ENCODE measurements at regions not wholly inside any gene's neighbourhood (a gene's known extent, or its start where the extent isn't known, plus 50 kb on each side); places are given as distances from the start of the nearest gene placed in this dataset.
"Not testable (repeated sequence)": the region's sequence is repeated elsewhere in the genome, so short reads cannot be mapped to it uniquely, and the experiment has no call there.

- TF ChIP-seq BCL11A (IDR thresholded peaks at IDR 0.05; ENCODE audit: low read depth in 2 of 2, low read length in 2 of 2) (no peak), SRF (IDR thresholded peaks at IDR 0.05; ENCODE audit: low read depth, low read length) (no peak), HDAC2 (IDR thresholded peaks at IDR 0.05; ENCODE audit: borderline replicate concordance in 1 of 2, low read depth in 2 of 2, low read length in 2 of 2) (no peak), ATF2 (IDR thresholded peaks at IDR 0.05; ENCODE audit: low read length) (no peak), USF2 (IDR thresholded peaks at IDR 0.05; ENCODE audit: low read length) (no peak), TBP (IDR thresholded peaks at IDR 0.05; ENCODE audit: low read depth, low read length) (no peak), FOSL1 (IDR thresholded peaks at IDR 0.05; ENCODE audit: insufficient read depth, low read depth, low read length) (no peak)
Observed at GRCh38 chr20:5686384-5687105, 63.7 kb upstream of the SHLD1 start (continued).

- H3K4me3 ChIP-seq (ENCODE audit: extremely low read depth in 1 of 4, insufficient read depth in 2 of 4, low read depth in 3 of 4, low read length in 4 of 4); H3K79me2 ChIP-seq (ENCODE audit: control insufficient read depth in 1 of 2, insufficient read depth in 2 of 2, low read length in 2 of 2); H4K20me1 ChIP-seq (replicated peaks in 1 of 2; ENCODE audit: control insufficient read depth in 1 of 2, insufficient read depth in 2 of 2, low read length in 2 of 2); H2AFZ ChIP-seq (ENCODE audit: low read length); H2BK20ac ChIP-seq (ENCODE audit: low read length); DNase-seq (ENCODE audit: low read depth in 1 of 2, low spot score in 2 of 2); H2BK120ac ChIP-seq (replicated peaks; ENCODE audit: low read depth, low read length); H3K56ac ChIP-seq (replicated peaks; ENCODE audit: insufficient read length, low read depth, low read length); H3K36me3 ChIP-seq (ENCODE audit: control insufficient read depth in 2 of 4, insufficient read depth in 4 of 4, low read length in 3 of 4); H3K23me2 ChIP-seq (ENCODE audit: low read depth, low read length); H3K9ac ChIP-seq (replicated peaks in 1 of 4; ENCODE audit: extremely low read depth in 1 of 4, low read depth in 3 of 4, low read length in 3 of 4); H3K4me2 ChIP-seq (ENCODE audit: insufficient read depth in 1 of 2, low read depth in 2 of 2, low read length in 2 of 2); H3K27me3 ChIP-seq (replicated peaks in 1 of 4; ENCODE audit: control insufficient read depth in 3 of 4, extremely low read depth in 1 of 4, insufficient read depth in 3 of 4, low read length in 3 of 4); H3K27ac ChIP-seq (ENCODE audit: low read depth, low read length); H2BK15ac ChIP-seq (ENCODE audit: low read length); H3K79me1 ChIP-seq (ENCODE audit: low read depth, low read length); H4K91ac ChIP-seq (replicated peaks; ENCODE audit: insufficient read length, low read length); FAIRE-seq; H2AK5ac ChIP-seq (ENCODE audit: low read depth, low read length); H3K23ac ChIP-seq (ENCODE audit: insufficient read length); H3K4ac ChIP-seq (replicated peaks; ENCODE audit: insufficient read length, low read depth, low read length); H3K18ac ChIP-seq (ENCODE audit: extremely low read depth, low read length); H4K5ac ChIP-seq (ENCODE audit: insufficient read length, low read depth, low read length); H3K4me1 ChIP-seq (replicated peaks in 1 of 4; ENCODE audit: control insufficient read depth in 3 of 4, insufficient read depth in 4 of 4, low read length in 3 of 4); H2BK12ac ChIP-seq (ENCODE audit: low read depth, low read length); H3K9me3 ChIP-seq (ENCODE audit: insufficient read depth in 2 of 2, low read depth in 1 of 2, low read length in 1 of 2); H3K14ac ChIP-seq (ENCODE audit: insufficient read length); H2BK5ac ChIP-seq (ENCODE audit: low read depth, low read length); POLR2A ChIA-PET (ENCODE audit: partially characterized antibody); H4K8ac ChIP-seq (ENCODE audit: extremely low read depth, insufficient read depth, low read length): not testable (repeated sequence)
- no CpG with 5 or more reads among the region's 2 CpGs for WGBS, 2 experiments (ENCODE audit: extremely low coverage in 1 of 2, insufficient coverage in 1 of 2, insufficient read length in 1 of 2, insufficient replicate concordance in 2 of 2, low coverage in 1 of 2, low lambda C conversion rate in 2 of 2, missing lambda C conversion rate in 1 of 2)
- CTCF ChIA-PET (ENCODE audit: partially characterized antibody), result interaction anchor here (2.0 kb wide), 1 partner anchor 154 kb away, joined by 5 read pairs; no protein-coding TSS in a partner anchor
Observed at GRCh38 chr20:5682556-5682955, 67.6 kb upstream of the SHLD1 start.

Data from H1 (cell line).